A673 (cell line): ENCODE measurements at regions not wholly inside any gene's neighbourhood (a gene's known extent, or its start where the extent isn't known, plus 50 kb on each side); places are given as distances from the start of the nearest gene placed in this dataset.

Experiments
- CTCF ChIP-seq: fragments of 300-800, 200-600 bp; sonication (generic); conservative IDR thresholded peaks from 2 replicates; pipeline ENCODE4 v1.5.1; 2017; ENCODE audit warnings: low read depth, mild to moderate bottlenecking, antibody characterized with exemption, low read length, moderate library complexity, mixed read lengths
- EZH2 ChIP-seq: fragments of 200-600 bp; sonication (generic); IDR thresholded peaks from 2 replicates; pipeline ENCODE4 v1.6.1; 2017; ENCODE audit warnings: borderline replicate concordance, low read depth, mild to moderate bottlenecking, mixed read lengths, antibody characterized with exemption, low read length; ENCODE audit not compliant: poor library complexity, severe bottlenecking

GRCh38 chr12:114868995-114869834 lies 185.2 kb upstream of the TBX3 start:
- no peak for TF ChIP-seq CTCF
- TF ChIP-seq EZH2: no peak
